ENCODE measurements at regions not wholly inside any gene's neighbourhood (a gene's known extent, or its start where the extent isn't known, plus 50 kb on each side); places are given as distances from the start of the nearest gene placed in this dataset.

DNA sequence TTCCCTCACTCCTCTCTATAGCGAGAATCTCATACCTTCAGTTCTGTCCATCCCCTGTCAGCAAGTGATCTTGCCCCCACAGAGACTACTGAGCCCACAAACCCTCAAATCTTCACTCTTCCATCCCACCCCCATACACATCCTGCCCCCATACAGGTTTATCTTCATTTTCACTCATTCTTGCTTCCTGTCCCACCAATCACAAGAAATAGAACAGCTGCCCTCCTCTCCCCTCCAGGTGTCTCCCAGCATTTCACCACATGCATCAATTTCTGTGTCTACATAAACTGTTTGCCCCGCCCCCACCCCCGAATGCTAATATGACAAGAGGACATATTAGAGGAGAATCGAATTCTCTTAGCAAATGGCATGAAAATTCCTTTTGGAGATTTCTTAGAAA, 54.9 kb upstream of the CARMIL1 start:
- no peak for DNase-seq (ENCODE audit: low spot score)
- intact Hi-C loops (cut with DNase I) = no loop called here

DNA sequence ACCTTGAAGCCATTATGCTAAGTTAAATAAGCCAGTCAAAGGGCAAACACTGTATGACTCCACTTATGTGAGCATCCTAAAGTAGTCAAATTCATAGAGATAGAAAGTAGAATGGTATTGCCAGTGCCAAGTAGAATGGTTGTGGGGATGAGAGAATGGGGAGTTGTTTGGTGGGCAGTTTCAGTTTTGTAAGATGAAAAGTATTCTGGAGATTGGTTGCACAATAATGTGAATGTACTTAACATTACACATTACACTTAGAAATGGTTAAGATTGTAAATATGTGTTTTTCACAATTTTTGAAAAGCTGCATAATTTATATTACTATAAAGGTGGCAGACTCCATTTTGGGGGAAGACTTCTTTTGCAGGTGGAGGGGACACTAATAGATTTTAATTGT, 51.3 kb upstream of the CARMIL1 start:
- DNase-seq (ENCODE audit: low spot score) = no peak
- intact Hi-C loops (cut with DNase I) = no loop called here
